ENCODE measurements at regions not wholly inside any gene's neighbourhood (a gene's known extent, or its start where the extent isn't known, plus 50 kb on each side); places are given as distances from the start of the nearest gene placed in this dataset.

DNA sequence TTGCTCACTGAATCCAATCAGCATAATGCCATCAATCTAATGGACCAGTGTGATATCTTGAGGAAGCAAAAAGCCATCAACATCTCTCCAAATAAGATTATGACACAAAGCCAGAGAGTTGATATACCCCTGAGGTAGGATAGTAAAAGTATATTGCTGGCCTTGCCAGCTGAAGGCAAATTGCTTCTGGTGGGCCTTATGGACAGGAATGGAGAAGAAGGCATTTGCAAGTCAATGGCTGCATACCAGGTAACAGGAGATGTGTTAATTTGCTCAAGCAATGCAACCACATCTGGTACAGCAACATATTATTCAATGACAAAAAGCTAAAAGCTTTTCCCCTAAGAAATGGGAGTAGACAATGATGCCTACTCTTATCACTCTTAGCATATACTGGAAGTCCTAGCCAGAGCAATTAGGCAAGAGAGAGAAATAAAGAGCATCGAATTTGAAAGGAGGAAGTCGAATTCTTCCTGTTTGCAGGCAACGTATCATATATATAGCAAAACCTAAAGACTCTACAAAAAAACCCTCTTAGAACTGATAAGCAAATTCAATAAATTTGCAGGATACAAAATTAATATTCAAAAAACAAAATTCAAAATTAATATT is 216.1 kb upstream of the RASA1 start:
- DNase-seq (ENCODE audit: low read depth), result no peak

DNA sequence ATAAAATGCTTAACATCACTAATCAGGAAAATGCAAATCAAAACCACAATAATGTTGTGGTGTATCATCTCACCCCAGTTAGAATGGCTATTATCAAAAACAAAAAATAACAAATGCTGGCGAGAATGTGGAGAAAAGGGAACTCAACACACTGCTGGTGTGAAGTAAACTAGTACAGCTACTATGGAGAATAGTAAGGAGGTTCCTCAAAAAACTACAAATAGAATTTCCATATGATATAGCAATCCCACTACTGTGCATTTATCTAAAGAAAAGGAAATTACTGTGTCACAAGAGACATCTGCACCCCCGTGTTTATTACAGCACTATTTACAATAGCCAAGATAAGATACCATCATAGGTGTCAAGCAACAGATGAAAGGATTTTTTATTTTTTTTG is 214.5 kb upstream of the RASA1 start:
- DNase-seq (ENCODE audit: low read depth), result no peak

DNA sequence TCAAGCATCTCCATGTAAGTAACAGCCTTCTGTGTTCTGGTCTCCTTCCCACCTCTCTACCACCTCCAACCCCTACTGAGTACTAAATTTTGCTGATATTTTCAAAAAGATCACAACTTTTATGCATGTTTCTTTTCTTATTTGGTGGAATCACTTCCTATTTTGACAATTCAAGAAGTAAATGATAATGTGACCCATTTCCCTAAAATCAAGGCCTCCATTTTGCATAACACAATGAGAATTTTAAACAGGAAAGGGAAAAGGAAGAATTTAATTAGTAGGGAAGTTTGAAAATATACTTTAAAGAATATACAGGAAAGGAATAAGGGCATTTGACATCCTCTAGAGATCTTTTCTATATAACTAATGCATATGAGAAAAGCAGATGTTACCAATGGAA is 212.9 kb upstream of the RASA1 start:
- DNase-seq (ENCODE audit: low read depth), result no peak

DNA sequence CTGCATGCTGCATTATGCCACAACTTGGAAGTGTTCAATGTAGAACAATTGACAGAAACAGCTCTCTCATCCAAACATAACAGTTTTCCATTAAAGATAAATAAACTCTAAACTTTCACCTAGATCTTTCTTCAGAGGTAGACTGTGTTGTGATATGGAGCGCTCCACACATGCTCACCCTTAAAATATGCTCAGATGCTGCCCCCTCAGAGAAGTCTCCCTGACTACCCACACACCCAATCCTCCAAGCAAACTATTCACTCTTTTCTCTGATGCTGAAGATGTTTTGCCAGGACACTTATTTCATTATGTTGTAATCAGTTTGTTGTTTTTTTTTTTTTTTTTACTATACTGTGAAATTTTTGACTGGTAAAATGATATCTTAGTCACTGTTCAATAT is 206.6 kb upstream of the RASA1 start:
- DNase-seq (ENCODE audit: low read depth), result no peak

DNA sequence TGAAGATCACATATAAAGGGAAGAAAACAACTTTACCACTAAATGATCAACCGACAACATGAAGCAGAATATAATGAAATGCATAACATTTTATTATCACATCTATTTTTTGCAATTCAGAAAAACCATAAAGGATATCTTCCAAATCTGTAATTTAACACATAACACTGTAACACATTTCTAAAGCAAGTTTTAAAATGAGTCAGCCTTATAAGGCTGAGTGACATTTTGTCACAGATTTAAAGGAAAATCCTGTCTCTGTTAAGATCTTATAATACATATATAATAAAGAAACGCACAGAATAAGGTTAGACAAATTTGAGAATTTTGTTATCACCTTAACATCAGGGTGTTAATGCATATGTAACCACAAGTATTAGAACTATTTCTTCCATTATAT is 198.4 kb upstream of the RASA1 start:
- no peak for DNase-seq (ENCODE audit: low read depth)

DNA sequence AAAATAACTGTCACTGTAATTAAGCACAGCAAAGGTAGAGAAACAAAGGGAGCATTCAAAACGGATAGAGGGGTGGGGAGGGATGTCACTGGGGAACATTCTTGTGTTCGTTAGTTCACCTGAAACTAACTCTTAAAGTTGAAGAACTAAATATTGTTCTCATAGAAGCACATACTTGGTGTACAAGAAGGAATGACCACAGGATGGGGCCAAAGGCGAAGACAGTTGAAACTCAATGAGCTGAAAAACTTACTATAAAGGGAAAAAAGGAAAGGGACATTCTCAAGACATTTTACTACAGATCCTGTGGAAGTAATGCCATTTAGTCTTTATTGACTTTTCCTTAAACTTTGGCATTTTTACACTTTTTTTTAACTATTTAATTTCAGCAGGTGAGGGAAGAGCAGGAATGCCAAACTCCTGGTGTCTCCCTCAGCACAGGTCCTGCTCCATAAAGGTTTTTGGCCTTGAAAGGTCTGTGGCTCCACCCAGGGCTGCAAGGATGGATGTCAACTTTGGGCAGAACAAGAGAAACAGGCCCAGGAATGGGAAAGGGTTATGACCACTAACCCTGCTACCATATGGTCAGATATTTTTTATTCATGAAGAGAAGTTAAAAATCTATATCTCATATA is 197.6 kb upstream of the RASA1 start:
- DNase-seq (ENCODE audit: low read depth), result no peak

DNA sequence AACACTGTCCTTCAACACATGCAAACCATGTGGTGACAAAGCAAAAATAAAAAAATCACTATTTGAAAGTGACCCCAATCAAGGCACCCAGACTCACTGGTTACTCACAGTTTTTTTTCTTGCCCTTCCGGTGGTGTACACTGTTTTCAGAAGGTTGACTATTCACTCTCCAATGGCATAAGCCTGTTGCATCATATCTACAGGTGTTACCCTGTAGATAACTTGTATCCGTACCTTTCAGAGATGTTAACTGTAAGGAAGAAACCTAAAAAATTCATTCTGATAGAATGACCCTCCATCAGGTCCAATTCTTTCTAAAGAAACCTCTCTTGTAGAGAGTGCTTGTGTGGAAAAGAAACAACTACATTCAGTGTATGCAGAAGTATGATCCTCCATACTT is 193.6 kb upstream of the RASA1 start:
- no peak for DNase-seq (ENCODE audit: low read depth)

DNA sequence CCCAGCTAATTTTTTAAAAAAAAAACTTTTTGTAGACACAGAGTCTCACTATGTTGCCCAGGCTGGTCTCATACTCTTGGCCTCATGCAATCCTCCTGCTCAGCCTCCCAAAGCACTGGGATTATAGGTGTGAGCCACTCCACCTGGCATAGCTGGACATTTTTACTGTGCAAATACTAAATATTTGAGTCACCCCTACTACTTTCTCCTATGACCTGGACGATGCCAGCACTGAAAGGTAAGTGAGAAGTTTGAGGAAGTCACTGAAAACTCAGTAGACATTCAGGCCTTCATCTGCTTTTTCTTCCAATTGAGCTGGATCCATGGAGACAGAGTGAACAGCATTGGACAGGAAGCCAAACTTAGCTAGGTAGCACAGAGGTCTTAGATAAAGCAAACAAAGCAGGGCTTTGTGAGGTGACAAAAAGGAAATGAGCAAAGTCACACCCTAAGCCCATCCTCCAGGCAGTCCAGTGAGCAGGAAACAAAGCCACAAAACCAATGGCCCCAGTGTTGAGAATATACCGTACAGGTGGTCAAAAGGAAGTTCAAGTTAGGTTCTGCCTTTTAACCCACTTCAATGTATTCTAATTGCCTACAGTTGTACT is 192.6 kb upstream of the RASA1 start:
- no peak for DNase-seq (ENCODE audit: low read depth)

DNA sequence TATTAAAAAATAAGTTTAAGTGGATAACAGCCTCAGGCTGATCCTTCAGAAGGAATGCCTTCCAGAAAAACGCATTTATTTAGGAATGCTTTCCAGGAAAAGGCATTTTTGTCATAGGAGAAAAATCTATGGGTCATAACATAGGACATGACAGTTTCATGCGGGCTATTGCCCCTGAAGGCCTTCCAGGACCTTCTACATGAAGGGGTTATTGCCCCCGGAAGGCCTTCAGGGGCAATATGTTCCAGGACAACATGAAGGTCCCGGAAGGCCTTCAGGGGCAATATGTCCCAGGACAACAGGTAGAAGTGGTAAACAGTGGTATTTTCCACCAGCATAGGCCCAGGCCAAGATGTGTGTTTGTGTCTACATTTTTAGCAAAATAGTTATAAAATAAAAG is 191.3 kb upstream of the RASA1 start:
- DNase-seq (ENCODE audit: low read depth), result no peak

DNA sequence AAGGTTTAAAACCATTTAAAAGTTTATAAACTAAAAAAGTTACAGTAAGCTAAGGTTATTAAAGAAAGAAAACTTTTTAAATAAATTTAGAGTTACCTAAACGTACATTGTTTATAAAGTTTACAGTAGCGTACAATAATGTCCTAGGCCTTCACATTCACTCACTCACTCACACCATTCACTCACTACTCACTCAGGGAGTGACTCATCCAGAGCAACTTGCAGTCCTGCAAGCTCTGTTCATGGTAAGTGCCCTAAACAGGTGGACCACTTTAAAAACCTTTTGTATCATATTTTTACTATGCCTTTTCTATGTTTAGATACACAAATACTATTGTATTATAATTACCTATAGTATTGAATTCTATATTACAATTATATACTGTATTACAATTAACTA is 190.8 kb upstream of the RASA1 start:
- no peak for DNase-seq (ENCODE audit: low read depth)

DNA sequence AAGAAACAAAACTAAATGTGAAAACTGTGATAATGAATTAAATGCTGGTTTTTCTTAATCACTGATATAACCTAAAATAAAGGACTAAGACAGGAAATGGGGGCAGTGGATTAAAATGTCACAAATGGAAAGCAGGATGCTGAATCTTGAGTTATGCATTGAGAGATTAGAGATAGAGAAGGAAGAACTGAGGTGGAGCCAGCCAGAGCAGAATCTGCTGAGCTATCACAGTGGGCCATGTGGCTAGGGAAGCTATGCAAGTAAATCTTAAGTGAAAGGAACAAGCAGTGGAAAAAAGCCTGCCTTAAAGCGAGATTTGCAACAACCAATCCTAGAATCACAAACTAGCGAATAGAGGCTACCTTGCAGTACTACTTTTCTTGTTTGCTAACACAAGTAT is 188.5 kb upstream of the RASA1 start:
- DNase-seq (ENCODE audit: low read depth), result no peak

DNA sequence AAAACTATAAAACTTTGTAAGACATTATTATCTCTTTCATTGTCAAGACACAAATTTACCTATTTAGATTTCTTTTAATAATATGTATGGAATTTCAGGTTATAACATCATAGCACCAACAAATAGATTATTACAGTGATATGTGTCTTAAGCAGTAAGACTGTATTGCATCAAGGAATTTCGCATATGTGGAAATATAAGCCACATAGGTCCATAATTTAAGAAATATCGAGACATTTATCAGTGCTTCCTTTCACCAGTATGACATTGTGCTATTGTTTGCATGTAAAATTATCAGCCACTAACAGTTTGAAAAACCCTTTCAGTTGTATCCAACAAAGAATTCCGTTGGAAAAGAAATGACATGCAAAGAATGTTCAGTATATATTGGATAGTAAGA is 186.7 kb upstream of the RASA1 start:
- no peak for DNase-seq (ENCODE audit: low read depth)

DNA sequence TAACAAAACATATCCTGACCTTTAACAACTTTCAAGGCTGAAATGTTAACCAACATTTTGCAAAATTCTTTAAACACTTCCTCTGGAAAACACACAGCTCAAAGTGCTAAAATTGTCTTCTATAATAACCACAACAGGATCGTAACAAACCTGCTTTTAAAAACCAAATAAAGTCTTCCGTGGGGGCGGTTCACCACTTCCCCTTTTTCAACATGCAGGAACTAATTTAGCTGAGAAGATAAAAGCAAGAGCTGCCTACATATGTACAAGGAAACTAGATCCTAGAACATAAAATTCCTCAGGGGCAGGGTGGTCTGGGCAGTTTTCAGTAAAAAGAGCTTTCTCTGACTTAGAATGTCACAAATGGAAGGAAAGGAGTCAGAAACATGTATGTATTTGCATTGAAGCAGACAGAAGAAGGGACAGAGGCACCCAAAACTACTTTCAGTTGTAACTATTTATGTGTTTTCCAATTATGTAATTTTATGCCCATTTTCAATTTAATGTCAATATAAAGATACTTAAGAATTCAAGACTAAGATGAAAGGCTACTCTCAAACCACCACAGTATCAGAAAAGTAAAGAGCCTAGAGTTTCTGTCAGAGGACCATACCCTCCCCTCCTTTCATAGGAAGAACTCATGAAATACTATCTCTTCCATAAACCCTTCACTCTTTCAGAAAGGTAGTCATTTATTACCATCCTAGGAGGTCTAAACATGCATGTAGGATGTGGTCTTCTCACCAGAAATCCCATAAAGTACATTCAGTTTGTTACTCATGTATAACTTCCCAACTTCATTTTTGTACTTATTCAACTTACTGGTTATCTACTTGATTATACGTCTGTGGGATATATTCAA is 185.9 kb upstream of the RASA1 start:
- DNase-seq (ENCODE audit: low read depth), result peak; percentile 14

DNA sequence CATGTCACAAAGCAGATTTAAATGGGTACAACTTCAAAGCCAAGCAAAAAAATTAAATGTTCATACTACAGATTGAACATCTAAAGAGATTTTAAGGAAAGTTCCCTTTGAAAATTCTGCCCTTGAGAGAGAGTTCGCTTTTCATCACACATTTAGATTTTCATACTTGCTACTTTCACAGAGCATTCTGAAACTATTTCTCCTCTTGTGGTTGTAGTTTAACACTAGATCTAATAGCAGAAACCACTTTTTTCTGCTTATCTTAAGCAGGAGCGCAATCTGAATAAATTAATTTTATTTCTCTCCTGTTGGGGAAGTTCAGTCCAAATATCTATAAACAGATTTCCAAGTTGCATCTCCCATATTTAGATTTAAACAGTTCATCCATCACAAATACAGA is 173.3 kb upstream of the RASA1 start:
- DNase-seq (ENCODE audit: low read depth), result no peak

DNA sequence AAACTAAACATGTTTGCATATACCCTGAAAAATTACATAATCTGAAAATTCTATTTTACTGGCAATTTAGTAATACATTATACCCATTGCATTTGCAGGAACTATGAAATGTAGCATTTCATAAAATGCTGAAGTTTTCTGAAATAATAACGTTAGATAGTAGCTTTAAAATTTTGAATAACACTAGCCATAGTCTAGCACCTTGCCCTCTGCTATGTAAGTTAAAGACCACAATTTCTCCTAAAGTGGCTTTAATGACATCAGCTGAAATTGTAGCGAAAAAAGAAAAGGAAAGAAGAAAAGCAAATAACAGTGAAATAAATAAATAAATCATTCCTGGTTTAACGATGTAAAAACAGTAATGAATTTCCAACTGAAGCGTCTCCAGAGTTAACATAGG is 172.8 kb upstream of the RASA1 start:
- no peak for DNase-seq (ENCODE audit: low read depth)

DNA sequence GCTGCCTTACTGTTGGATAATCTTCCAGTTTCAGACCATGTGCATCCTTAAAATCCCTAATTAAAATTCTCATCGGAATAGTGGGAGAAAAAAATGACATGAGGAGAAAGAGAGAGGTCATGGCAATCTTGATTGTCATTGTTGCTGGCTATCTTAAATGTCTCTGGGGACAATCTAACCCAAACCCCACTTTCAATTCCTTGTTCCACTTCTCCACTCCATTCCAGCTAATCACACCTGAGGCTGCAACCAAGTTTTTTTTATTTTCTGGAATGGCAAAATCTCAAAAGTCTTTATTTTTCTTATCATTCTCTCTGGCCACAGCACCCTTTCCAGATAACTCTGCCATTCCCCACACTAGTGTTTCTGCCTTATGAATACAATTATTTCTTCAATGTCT is 171.9 kb upstream of the RASA1 start:
- no peak for DNase-seq (ENCODE audit: low read depth)

DNA sequence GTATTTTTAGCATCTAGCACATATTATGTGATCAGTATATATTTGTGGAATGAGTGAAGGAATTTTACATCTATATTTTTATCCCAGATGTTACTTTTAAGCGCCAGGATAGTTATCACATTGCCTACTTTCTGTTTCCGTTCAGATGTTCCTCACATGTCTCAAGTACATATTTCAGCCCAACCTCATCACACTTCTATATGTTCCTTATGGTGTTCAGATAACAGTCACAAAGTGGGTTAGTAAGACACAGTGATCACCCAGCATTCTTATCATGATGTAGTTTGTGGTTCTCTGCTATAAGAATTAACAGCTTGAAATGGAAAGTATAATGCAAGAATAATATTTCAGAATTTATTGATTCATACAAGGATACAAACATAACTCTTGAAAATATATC is 170.0 kb upstream of the RASA1 start:
- DNase-seq (ENCODE audit: low read depth), result no peak

DNA sequence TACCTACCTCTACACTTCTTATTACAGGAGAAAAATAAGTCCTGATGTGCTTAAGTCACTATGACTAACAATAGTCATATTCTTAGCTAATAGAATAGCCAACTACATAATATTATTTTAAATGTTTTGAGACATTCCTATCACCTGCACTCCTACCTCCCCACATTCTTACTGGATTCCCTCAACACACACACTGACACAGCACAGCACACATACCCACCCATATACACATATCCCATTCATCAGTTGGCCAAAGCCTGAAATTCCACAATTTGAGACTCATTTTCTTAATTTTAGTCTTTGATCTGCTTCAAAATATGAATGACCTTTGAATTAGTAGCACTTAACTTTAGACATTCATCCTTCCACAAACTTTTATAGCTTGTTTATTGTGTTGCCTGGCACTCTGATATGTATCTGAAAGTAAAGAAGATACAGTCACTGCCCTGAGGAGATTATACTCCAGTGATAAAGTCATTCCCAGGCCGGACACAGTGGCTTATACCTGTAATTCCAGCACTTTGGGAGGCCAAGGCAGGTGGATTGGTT is 168.3 kb upstream of the RASA1 start:
- no peak for DNase-seq (ENCODE audit: low read depth)

DNA sequence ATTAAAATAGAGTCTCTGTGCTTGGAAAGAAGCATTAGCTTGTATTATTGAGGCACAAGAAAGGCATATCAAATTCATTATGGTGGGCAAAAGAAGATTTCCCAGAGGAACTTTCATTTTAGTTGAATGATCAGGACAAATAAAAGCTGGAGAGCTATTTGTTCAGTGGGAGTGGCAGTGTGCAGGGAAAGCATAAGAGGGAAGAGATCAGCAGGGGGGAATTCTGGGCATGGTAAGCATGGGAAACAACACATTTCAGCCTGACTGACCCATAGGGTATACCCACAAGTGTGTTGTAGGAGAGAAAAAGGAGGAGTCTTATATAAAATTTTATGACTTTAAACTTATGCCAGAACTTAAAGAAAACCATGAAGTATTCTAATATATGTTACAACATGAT is 167.7 kb upstream of the RASA1 start:
- DNase-seq (ENCODE audit: low read depth), result no peak

DNA sequence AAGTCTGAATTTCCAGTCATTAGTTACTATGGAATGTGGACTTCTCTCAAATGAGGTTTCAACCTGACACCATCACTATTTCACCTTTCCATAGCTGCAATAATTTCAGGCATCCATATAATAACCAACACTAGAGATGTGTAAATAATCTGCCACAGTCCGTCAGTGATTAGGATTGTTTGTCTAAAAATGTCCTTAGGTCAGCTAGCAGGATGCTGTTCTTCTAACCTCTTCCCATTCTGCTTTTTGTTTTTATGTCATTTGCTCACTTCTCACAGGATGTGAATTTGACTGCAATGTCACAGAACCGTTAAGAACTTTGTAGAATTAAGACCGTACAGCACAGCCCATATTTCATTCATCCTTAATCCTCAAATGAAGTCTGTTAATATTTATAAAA is 166.4 kb upstream of the RASA1 start:
- no peak for DNase-seq (ENCODE audit: low read depth)

DNA sequence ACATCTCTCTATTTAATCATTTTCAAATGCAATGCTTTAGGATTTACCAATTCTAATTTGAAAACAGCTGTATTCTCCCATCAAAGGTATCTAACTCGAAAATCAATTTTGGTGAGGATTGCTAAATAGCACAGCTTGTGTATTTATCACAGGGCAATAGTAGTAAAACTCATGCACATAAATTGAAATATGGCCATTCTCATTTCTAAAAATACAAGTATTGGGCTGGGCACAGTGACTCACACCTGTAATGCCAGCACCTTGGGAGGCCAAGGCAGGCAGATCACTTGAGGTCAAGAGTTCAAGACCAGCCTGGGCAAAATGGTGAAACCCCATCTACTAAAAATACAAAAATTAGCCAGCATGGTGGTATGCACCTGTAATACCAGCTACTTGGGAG is 164.8 kb upstream of the RASA1 start:
- DNase-seq (ENCODE audit: low read depth), result no peak

DNA sequence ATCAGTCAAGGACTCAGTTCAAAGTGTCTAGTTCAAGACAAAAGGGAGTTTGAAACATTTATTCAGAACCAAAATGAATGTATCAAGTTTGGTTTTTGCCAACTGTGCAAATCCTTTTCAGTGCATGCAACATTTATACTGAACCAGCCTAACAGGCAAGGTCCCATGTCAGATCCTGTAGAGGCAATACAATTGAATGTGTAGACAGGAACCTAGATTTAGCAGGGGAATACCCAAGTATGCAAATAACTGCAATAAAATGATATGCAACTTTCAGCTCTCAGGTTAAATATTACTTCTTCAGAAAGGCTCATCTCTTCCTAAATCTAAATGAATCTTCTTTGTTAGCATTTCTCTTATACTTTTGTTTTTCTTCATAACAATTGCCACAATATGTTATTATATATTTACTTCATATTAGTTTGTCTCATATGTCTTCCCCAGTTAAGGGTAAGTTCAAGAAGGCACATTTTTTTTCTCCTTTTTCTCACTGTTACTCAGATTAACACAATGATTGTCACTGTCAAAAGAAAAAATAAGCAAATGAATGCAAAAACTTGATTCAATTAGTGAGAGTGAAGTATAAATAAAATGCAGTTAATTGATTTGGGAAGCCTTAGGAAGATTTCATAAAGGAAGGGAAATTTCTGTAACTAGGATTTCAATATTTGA is 163.9 kb upstream of the RASA1 start:
- DNase-seq (ENCODE audit: low read depth), result no peak
